B cell (primary cell): ENCODE measurements at regions not wholly inside any gene's neighbourhood (a gene's known extent, or its start where the extent isn't known, plus 50 kb on each side); places are given as distances from the start of the nearest gene placed in this dataset.

Experiments
- ATAC-seq: fragments of 200-7000 bp; cut with Tn5 transposase; one replicate; pipeline ENCODE4 v1.10.0; 2021; ENCODE audit warnings: low read depth, mild to moderate bottlenecking, moderate number of reproducible peaks, moderate library complexity
- CTCF ChIA-PET: fragments of 350-600 bp; sonication (Branson Sonifier 250); formaldehyde crosslinking; loops from one replicate; lab custom pipeline; 2021; ENCODE audit warnings: antibody characterized with exemption, inconsistent platforms; lab: Charles Lee
- POLR2A ChIA-PET: fragments of 350-600 bp; sonication (Branson Sonifier 250); formaldehyde crosslinking; loops from one replicate; lab custom pipeline; 2021; ENCODE audit warnings: antibody characterized with exemption; lab: Charles Lee
- DNase-seq: peaks from one replicate; pipeline ENCODE4 v3.0.0; 2013
- H2AFZ ChIP-seq: 2 replicates; pipeline ENCODE4 v1.6.1; 2012; ENCODE audit warnings: mild to moderate bottlenecking, low read depth, low read length; ENCODE audit not compliant: insufficient read depth, poor library complexity, severe bottlenecking
- H3K27ac ChIP-seq, 2 donors: 1 replicate in 1 of 2; 2 replicates in 1 of 2; pipeline ENCODE4 v1.5.1; 2012 to 2013; ENCODE audit warnings: low read length in 2 of 2, mild to moderate bottlenecking in 2 of 2, moderate library complexity in 1 of 2
- H3K27me3 ChIP-seq, 4 experiments: fragments of 200-600 bp in 1 of 4; sonication (generic) in 1 of 4; replicated peaks in 1 of 4; 1 replicate in 2 of 4; 2 replicates in 2 of 4; pipeline versions ENCODE4 v1.6.1 to v1.7.0; 2013 to 2016; ENCODE audit warnings: low read length in 3 of 4, mild to moderate bottlenecking in 2 of 4, mixed read lengths in 1 of 4, moderate library complexity in 1 of 4; ENCODE audit not compliant: insufficient read depth in 4 of 4, control insufficient read depth in 3 of 4; ENCODE audit errors: control extremely low read depth in 1 of 4
- H3K36me3 ChIP-seq, 2 experiments: replicated peaks in 1 of 2; 1 replicate in 1 of 2; 2 replicates in 1 of 2; pipeline versions ENCODE4 v1.6.1 to v1.7.1; 2013; ENCODE audit warnings: low read length in 1 of 2; ENCODE audit not compliant: insufficient read depth in 2 of 2, control insufficient read depth in 1 of 2; ENCODE audit errors: control extremely low read depth in 1 of 2, extremely low read depth in 1 of 2
- H3K4me1 ChIP-seq, 2 donors: fragments of 200-600 bp in 1 of 2; sonication (generic) in 1 of 2; 1 replicate in 1 of 2; 2 replicates in 1 of 2; pipeline versions ENCODE4 v1.5.1 to v1.6.1; 2013 to 2017; ENCODE audit warnings: low read length in 2 of 2; ENCODE audit not compliant: control insufficient read depth in 2 of 2, insufficient read depth in 2 of 2
- H3K4me2 ChIP-seq: replicated peaks from 2 replicates; pipeline ENCODE3; 2012; ENCODE audit warnings: mild to moderate bottlenecking, low read depth, low read length; ENCODE audit not compliant: poor library complexity, severe bottlenecking
- H3K4me3 ChIP-seq, 5 experiments: fragments of 200-600 bp in 1 of 5; sonication (generic) in 1 of 5; 1 replicate in 3 of 5; 2 replicates in 2 of 5; pipeline versions ENCODE4 v1.5.1 to v1.7.0; 2011 to 2016; ENCODE audit warnings: low read length in 4 of 5, mild to moderate bottlenecking in 4 of 5, low read depth in 2 of 5, control low read depth in 1 of 5, moderate library complexity in 1 of 5; ENCODE audit not compliant: insufficient read depth in 1 of 5; ENCODE audit errors: control extremely low read depth in 1 of 5, extremely low read depth in 1 of 5
- H3K79me2 ChIP-seq: fragments of 200-600 bp; sonication (generic); one replicate; pipeline ENCODE4 v1.6.0; 2016; ENCODE audit warnings: low read length; ENCODE audit not compliant: control insufficient read depth, insufficient read depth
- H3K9ac ChIP-seq: fragments of 200-600 bp; sonication (generic); 2 replicates; pipeline ENCODE4 v1.6.1; 2017; ENCODE audit warnings: mild to moderate bottlenecking, low read length, moderate library complexity
- H3K9me3 ChIP-seq, 3 donors: one replicate each; pipeline versions ENCODE4 v1.6.1 to v1.7.1; 2013; ENCODE audit warnings: low read length in 2 of 3; ENCODE audit not compliant: control insufficient read depth in 2 of 3, insufficient read depth in 1 of 3; ENCODE audit errors: control extremely low read depth in 1 of 3
- H4K20me1 ChIP-seq: 2 replicates; pipeline ENCODE4 v1.6.0; 2012; ENCODE audit warnings: mild to moderate bottlenecking, low read length; ENCODE audit not compliant: insufficient read depth, control insufficient read depth, poor library complexity, severe bottlenecking
- H3K27ac Mint-ChIP-seq: one replicate; pipeline ENCODE4 v1.8.0; 2021; ENCODE audit warnings: mixed read lengths
- H3K27me3 Mint-ChIP-seq: one replicate; pipeline ENCODE4 v1.8.0; 2021; ENCODE audit warnings: mixed read lengths
- H3K4me1 Mint-ChIP-seq: one replicate; pipeline ENCODE4 v1.8.0; 2021; ENCODE audit warnings: mixed read lengths
- H3K4me3 Mint-ChIP-seq: one replicate; pipeline ENCODE4 v1.8.0; 2021; ENCODE audit warnings: mixed read lengths
- H3K9me3 Mint-ChIP-seq: one replicate; pipeline ENCODE4 v1.8.0; 2022; ENCODE audit warnings: mixed read lengths; ENCODE audit not compliant: insufficient read depth
- EZH2 ChIP-seq: IDR thresholded peaks from 2 replicates; pipeline ENCODE4 v1.6.1; 2012; ENCODE audit warnings: borderline replicate concordance, low read depth, mild to moderate bottlenecking, moderate library complexity, low read length; ENCODE audit not compliant: insufficient read depth, poor library complexity, severe bottlenecking
- WGBS: methylation state at CpG from one replicate; pipeline ENCODE4 v1.1.5; 2013; ENCODE audit warnings: missing lambda C conversion rate; ENCODE audit not compliant: insufficient coverage; 5-methylcytosine and 5-hydroxymethylcytosine counted together
- intact Hi-C: fragments of 100-400 bp; cut with micrococcal nuclease; formaldehyde crosslinking; loops from one replicate; pipeline ENCODE4 v1.10.0; 2022
- TF ChIP-seq, protein P1 (sequence below): fragments of 200-600 bp; IDR thresholded peaks from one replicate; pipeline ENCODE4 v1.8.0; 2022; ENCODE audit warnings: antibody characterized with exemption, mild to moderate bottlenecking

- POLR2A ChIA-PET = no interaction called here
- Mint-ChIP-seq H3K27me3 (no peaks in the 10 kb centered on the region), H3K4me1 (no peaks in the 10 kb centered on the region), H3K9me3 (no peaks in the 10 kb centered on the region), H3K27ac (no peak overlapping the region), H3K4me3 (no peak overlapping the region)
- H3K4me3 ChIP-seq = no peak overlapping the region
- intact Hi-C loops = no loop called here
- TF ChIP-seq, protein P1, sequence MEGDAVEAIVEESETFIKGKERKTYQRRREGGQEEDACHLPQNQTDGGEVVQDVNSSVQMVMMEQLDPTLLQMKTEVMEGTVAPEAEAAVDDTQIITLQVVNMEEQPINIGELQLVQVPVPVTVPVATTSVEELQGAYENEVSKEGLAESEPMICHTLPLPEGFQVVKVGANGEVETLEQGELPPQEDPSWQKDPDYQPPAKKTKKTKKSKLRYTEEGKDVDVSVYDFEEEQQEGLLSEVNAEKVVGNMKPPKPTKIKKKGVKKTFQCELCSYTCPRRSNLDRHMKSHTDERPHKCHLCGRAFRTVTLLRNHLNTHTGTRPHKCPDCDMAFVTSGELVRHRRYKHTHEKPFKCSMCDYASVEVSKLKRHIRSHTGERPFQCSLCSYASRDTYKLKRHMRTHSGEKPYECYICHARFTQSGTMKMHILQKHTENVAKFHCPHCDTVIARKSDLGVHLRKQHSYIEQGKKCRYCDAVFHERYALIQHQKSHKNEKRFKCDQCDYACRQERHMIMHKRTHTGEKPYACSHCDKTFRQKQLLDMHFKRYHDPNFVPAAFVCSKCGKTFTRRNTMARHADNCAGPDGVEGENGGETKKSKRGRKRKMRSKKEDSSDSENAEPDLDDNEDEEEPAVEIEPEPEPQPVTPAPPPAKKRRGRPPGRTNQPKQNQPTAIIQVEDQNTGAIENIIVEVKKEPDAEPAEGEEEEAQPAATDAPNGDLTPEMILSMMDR = no peak
- TF ChIP-seq EZH2 = no peak
- DNase-seq (no peak), ATAC-seq (no peak)
- CTCF ChIA-PET = no interaction called here
- H3K36me3 ChIP-seq = no peaks in the 10 kb centered on the region
- H3K79me2 ChIP-seq = no peaks in the 10 kb centered on the region
- H3K27me3 ChIP-seq = no peaks in the 10 kb centered on the region
- no peak overlapping the region for H2AFZ ChIP-seq
- H3K27ac ChIP-seq = no peak overlapping the region
- no peak overlapping the region for H3K9ac ChIP-seq
- 95% methylated on average over 8 of the region's 13 CpGs for WGBS
- no peaks in the 10 kb centered on the region for H3K4me1 ChIP-seq
- no peak overlapping the region for H3K4me2 ChIP-seq
- H4K20me1 ChIP-seq = no peaks in the 10 kb centered on the region
- peaks cover 0 to 31% (median 0%) of the 10 kb centered on the region in 3 donors for H3K9me3 ChIP-seq
Observed at GRCh38 chr2:72027426-72028161, 120.1 kb downstream of the CYP26B1 start.

GRCh38 chr2:72026819-72027425 is 120.7 kb downstream of the CYP26B1 start:
- H3K9me3 ChIP-seq = peaks cover 0 to 31% (median 0%) of the 10 kb centered on the region in 3 donors
- no peak overlapping the region for H3K9ac ChIP-seq
- no peaks in the 10 kb centered on the region for H3K4me1 ChIP-seq
- Mint-ChIP-seq H3K4me1 (no peaks in the 10 kb centered on the region), H3K27me3 (no peaks in the 10 kb centered on the region), H3K9me3 (no peaks in the 10 kb centered on the region), H3K27ac (no peak overlapping the region), H3K4me3 (no peak overlapping the region)
- WGBS = 96% methylated on average over 10 of the region's 10 CpGs
- H3K36me3 ChIP-seq = no peaks in the 10 kb centered on the region
- ChIA-PET POLR2A (no interaction called here), CTCF (no interaction called here)
- no peak overlapping the region for H3K4me3 ChIP-seq
- no peaks in the 10 kb centered on the region for H3K79me2 ChIP-seq
- ATAC-seq (no peak), DNase-seq (no peak)
- no peaks in the 10 kb centered on the region for H4K20me1 ChIP-seq
- no peak overlapping the region for H3K27ac ChIP-seq
- intact Hi-C loops = no loop called here
- no peaks in the 10 kb centered on the region for H3K27me3 ChIP-seq
- TF ChIP-seq, protein P1 = no peak
- no peak for TF ChIP-seq EZH2
- no peak overlapping the region for H2AFZ ChIP-seq
- no peak overlapping the region for H3K4me2 ChIP-seq
